Activated T-helper 1 cell treated with Interleukin-2 at 50 U/mL for 16 hours (primary cell): ENCODE measurements at regions not wholly inside any gene's neighbourhood (a gene's known extent, or its start where the extent isn't known, plus 50 kb on each side); places are given as distances from the start of the nearest gene placed in this dataset.

Source experiments
- DNase-seq: peaks from one replicate; pipeline ENCODE4 v3.0.0-alpha.2; 2020; ENCODE audit warnings: low read depth

DNA sequence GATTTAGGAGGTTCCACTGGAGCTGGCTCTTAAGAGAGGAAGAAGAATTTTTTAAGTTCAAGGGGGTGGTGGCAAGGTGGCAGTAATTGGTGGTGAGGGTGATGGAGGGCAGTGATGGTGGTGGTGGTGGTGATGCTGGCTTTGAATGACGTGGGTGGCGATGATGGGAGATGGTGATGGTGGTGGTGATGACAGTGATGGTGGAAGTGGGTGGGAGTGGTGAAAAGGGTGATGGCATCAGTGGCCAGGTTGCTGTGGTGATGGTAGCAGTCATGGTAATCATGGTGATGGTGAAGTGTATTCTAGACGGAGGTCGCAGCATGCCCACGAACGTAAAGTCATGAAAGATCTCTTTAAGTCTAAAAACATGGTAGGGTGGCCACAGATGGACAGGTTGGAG, 197.3 kb downstream of the PTEN start:
- no peak for DNase-seq

DNA sequence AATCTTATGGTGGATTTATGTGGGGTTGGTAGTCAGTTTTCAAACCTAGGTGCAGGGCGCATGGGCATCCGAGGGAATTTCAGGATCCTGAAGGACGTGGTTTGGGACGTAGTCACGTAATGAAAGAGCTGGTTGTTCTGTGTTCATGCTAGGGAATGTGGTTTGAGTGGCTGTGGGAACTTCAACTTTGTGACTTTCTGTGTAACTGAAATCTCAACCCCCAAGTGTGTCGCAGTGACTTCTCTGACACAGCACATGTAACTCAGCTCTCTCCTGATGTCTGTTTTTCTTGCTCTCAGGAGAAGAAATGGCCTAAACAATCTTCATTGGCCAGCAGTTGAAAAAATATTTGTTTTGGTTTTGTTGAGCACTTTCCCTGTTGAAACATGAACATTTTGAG, 199.0 kb downstream of the PTEN start:
- no peak for DNase-seq

DNA sequence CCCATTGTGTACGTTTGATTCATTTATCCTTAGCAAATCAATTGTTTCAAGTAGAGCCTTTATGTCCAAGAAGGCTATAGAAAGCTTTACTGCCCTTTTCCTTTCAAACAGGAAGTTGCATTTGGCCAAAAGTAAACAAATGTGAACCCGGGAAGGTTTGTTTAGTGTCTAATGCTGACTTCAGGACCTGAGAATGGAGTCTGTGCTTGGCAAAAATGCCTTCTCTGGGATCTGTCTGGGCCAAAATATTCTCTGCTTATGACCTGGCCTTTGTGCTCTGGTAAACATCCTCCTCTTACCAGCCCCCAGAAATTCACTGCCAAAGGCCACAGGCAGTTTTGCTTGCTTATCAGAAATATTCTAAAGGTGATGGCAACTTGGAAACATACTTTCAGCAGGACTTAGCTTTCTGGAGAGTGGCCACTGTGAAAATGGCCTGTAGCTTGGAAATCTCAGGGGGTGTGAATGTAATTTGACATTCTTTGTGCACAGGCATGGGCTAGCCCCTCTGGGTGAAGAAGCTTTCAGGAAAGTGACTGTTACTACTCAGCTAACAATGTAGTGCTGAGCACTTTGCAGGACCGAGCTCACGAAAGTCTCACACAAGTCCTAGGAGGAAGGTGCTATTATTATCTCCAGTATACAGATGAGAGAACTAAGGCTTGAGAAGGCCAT, 199.5 kb downstream of the PTEN start:
- no peak for DNase-seq

DNA sequence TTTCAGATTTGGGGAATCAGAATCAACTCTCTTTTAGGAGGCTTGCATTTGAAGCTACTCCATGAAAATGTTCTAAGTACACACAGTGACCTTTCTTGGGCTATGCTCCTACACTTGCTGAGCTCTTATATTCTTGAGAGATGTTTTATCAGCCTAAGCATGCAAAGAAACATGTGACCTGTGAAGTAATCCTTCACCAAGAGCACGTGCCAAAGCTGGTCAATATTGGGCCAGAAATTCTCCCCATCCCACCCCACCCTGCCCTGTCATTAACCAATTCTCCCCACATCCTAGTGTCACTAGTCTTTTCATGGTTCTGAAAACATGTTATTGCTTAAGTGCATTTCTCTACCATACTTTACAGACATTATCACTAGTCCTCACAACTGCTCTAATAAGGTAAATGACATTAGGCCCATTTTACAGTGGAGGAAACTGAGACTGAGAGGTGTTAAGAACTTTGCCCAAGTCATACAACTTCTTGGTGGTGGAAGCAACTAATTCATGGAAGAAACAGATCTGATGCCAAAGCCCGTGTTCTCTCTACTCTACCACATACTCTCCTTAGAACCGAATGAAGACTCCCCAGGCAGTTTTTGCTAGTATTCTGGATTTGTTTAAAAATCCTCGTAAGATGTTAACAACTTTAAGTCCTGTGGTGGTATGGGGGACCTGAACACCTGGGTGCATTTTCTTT, 200.6 kb downstream of the PTEN start:
- no peak for DNase-seq

DNA sequence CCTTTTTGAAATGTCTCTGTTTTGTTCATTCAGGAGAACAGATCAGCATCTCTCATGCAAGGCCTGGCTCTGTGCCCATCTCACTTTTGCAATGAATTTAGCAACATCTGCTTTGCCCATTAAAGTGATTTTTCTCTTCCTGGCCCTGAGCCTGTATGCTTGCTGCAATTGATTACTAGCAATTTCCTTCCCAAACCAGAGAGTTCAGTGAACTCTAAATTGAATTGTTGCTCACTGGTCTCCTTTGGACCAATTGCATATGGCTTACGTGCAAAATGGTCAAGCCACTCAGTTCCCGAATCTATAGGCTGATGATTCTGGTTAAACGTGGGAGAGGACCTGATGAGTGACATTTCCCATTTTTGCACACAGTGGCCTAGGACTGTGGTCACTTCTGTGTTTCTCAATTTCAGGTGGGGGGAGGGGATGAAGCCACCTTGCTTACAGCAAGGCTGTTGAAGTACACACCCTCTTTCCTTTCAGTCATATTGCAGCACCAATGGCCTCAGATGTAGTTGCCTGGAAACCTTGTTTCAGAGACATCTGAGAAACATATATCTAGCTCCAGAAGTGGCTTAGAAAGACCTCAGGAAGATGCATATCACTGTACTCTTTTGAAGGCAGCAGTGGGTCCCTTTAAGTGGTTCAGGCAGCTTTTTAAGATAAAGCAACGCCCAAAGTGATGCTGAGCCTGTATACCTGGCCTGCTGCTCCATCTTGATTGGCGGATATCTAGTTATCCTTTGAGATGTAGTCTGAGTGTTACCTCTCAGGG, 201.4 kb downstream of the PTEN start:
- no peak for DNase-seq

DNA sequence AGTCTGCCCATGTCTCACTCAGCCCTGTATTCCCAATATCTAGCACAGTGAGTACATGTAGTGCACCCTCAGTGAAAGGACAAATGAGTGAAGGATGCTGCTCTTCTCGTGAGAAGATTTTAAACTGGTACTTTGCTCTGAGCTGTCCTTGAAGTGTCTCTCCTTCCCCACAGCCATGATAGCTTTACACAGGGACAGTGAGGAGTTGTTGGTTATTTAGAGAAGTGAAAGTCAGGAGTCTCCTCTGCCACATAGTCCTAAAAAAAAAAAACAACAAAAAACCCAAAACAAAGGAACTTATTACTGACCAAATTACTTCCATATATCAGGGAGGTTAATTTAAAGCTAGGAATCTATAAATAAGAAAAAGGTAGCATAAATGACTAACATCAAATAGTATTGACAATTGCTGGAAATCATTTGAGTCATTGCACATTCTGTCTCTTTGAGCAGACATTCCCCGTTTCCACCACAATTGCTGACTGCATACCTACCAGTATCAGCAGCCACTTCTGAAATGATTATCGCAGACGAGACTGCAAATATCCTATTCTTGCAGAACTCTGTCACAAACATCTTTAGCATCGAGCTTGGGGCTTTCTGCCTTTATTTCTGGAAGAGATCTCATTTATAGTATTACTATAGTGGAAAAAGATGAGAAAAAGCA, 202.1 kb downstream of the PTEN start:
- DNase-seq: no peak

DNA sequence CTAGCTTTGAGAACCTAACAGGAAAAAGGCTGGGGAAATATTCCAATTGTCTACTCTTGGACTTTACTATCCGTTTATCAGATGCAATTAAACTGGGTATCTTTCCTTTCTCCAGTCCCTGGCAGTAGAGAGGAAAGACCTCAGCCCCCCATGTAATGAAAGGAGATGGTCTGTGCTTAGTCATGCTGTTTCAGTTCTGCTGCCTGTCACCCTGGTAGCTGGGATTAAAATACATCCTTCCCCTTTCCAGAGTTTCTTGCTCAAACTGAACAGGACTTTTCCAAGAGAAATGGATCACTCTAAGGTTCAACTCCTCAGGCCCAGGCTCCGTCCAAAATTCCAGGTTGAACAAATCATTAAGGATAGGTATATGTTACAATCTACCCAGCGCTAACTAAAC, 202.9 kb downstream of the PTEN start:
- DNase-seq: no peak

DNA sequence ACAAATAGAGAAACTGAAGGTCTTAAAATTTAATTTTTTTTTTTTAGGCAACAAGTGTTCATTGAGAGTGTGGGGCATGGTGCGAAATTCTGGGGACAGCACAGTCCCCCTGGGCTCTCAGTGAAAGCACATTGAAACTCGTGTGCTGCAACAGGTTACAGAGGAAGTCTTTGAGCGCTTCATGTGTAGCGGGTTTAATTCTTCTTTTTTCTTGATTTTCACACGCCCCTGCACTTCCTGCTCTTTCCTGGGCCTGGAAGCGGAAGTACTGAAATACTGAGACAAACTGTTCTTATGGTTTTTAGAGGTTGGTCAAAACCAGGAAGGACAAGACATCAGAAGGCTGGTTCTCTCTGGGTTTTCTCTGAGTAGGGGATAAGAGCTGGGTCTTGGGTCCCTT, 203.5 kb downstream of the PTEN start:
- no peak for DNase-seq

DNA sequence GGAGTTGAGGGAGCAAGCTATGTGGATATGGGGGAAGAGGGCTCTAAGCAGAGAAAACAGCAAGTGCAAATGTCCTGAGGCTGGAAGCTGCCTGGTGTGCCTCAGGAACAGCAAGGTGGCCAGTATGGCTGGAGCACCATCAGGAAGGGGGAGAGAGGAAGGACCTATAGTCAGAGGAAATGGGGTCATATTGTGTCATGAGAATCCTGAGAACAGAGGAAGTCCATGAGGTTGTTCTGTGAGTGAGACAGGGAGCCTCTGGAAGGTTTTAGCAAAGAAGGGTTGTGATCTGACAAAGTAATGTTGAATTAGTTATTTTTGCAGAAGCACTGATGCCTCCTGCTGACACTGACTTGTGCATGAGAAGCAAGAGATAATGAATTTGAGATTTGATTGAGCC, 204.3 kb downstream of the PTEN start:
- no peak for DNase-seq

DNA sequence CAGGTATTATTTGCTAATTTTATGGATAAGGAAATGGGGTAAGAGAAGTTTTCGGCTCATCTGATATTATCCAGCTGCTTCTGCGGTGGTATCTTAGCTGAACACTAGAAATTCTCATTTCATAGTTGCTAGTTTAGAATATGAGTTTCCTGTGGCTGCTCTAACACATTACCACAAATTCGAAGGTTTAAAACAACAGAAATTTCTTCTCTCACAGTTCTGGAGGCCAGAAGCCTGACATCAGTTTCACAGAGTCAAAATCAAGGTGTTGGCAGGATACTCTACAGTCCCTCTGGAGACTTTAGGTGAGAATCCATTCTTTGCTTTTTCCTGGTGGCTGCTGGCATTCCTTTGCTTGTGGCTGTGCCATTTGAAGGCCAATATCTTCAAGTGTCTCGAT, 205.9 kb downstream of the PTEN start:
- no peak for DNase-seq

DNA sequence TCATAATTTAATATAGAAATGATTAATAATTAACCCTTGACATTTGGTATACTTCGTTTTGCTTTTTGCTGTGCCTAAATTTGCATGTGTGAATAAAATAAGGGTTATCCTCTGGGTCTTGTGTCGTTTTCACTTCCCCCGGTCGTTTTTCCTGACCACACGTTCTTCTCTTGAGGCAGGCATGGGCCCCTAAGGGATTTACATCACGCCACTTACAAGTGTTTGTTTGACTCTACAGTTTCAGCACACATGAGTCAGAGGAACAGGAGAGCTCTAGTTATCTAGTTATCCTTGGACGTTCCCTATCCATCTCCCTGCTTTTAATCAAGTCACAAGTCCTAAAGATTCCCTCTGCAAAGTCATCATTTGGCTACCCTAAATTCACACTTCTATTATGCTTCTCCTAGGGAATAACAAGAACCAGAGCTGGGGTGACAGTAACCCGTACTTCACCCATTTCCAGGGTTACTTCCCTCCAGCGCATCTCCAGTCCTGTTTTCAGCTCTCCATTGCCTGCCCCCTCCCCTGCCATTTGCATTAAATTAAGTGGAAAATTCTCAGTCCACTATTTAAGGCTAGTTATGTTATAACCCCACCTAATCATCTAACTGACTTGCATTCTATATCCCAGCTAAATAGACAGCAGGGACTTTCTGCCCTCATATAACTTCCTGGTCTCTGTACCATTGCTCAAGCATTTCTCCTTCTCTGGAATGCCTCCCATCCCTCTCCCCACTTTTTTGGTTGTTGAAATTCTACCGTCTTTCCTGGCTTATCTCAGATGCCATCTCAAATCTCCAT, 206.9 kb downstream of the PTEN start:
- DNase-seq: no peak

DNA sequence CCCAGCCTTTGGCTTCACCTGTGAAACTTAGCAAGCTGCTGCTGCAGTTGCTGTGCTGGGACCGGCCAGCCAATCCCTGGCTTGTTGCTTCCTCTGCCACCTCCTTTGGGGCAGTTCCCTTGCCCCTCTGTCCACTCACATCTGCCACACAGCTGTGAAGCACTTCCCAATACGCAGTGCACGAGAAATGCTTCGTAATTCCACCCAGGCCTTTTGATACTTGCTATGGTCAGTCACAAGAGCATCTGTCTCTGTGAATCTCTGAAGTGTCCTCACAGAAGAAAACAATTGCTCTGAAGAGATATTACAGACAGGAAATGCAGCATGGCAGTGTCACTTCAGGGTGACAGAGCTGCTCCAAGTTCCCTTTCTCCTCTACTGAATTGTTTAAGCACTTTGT, 208.5 kb downstream of the PTEN start:
- DNase-seq: no peak

DNA sequence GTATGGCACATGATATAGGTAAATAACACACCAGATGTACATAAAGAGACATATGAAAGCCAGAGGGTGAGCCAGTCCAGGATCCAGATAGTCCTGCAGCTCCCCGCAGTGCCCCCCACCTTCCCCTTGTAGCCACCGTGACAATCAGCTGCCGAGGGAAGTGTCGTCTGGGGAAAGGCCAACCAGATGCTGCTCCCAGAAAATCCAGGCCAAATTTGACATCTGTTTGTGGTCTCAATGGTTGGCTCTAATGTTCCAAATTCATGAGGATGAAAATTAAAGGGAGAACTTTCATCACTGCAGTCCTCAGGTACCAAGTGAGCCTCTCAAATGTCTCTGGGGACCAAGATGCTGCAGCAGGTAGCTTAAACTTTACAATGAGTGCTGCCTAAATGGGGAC, 210.3 kb downstream of the PTEN start:
- DNase-seq: no peak

DNA sequence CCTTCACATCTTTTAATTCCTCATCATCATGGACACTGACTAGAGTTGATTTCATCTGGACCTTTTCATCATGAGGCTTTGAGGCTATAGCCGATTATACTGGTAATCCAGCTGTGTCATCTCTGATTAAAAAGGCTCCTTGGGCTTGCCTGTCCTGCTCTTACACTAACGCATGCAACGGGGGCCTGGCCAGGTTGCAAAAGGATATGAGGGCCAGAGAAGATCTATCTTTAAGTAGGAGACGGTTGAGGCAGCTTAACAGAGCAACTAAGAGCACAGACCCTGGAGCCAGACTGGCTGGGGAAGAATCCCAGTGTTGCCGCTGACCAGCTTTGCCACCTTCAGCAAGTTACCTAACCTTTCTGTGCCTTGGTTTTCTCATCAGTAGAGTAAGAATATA, 211.5 kb downstream of the PTEN start:
- no peak for DNase-seq

DNA sequence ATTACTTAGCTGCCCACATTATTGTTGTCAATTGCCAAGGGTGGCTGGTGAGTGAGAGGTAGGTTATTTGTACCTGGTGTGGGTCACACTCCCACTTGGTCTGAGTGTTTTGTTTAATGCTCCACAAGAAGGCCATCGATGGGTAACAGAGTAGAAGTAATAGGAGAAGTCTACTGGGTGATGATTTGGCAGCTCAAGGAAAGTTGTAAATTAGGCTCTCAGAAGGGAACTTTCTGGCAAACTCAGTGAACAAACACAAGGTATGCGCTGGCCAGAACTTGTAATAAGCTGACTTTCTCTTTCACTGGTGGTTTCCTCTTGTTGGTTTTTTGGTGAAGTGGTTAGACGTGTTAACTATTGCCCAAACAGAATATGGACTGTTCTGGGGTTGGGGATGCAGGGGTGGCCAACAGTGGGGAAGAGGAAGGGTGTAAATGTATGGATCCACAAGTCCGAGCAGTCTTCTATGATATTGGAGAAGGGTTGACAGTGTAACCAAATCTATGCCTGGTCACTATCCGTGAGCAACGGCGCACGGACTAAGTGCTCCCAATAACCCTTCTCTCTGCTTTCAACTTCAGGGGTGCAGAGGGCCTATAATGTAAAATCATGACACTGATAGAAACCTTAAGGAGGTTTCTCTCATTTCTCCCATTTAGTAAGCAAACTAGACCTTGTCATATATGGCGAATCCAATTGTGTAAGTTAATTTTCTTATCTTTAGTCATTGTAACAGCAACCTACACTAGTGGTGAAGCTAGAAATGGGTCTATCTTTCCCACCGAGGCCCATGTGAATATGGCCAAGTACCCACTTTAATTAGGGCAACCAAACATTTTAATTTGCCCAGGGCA, 212.8 kb downstream of the PTEN start:
- DNase-seq: no peak

DNA sequence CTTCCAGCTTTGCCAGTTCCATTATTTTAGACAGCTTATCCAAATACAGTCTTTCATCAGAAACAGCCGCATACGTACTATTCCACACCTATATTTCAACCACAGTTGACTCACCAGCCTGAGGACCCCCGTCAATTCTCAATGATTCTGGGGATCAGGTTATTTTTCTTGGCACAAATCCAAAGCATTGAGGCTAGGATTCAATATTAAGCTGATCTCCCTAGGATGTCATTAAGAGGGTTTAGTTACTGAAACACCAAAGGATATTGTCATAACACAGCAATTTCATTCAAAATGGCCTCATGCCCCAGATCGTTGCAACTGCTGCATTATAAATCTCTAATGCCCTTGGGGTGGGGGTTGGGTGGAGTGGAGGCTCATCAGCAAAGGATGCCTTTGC, 214.6 kb downstream of the PTEN start:
- no peak for DNase-seq

DNA sequence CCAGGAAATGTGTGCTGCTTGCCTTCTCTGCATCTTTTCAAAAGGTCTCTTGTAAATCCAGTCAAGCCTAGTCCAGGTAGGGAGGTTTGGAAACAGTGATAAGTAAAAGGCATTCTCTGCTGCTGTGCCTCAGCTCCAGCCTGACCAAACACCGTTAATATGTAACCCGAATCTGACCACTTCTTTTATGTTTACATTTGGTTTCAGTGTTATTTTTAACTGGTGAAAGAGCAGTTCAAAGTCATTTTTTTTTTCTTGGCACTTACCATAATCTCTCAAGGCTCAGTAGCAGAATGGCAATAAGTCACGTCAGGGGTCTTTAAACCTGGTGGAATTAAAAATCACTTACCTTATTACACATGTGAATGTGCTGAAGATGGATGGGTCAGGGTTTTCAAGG, 216.8 kb downstream of the PTEN start:
- no peak for DNase-seq

DNA sequence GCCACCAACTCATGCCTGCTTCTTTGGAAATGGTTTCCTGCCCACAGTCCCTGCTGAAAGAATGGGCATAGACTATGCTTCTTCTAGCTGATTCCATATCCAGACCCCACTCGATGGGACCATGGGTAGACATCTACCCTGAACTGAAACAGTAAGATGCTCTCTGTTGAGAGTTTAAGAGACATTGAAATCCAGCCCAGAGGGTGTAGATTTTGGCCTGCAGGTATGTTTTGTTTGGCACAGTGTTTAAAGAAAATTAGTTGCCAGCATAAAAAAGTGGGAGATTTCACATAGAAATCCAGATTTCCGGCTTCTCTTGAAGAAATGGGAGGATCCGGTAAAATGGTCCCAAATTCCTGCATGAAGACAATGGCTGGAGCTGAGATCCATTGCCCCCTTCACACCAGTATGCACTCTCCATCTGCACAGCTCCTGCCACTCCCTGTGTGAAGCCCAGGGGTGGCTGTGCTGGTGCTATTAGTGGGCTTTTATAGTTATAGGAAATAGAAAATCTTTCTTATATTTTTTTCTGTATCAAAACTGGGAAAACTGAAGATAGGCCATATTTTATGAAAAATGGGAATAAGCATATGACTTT, 218.1 kb downstream of the PTEN start:
- no peak for DNase-seq

DNA sequence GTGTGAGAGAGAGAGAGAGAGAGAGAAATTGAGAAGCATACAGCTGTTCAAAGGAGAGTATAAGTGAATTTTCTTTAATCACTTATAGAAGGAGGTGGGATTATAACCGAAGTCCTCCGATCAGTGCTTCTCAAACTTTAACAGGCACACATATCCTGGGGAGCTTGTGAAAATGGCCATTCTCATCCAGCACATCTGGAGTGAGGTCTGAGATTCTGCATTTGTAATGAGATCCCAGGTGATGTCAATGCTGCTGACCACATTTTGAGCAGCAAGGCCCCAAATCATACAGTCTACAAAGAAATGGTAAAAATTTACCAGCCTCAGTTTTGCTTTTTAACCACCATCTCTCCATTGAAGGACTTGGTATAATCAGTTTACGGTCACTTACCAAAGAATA, 219.0 kb downstream of the PTEN start:
- no peak for DNase-seq

DNA sequence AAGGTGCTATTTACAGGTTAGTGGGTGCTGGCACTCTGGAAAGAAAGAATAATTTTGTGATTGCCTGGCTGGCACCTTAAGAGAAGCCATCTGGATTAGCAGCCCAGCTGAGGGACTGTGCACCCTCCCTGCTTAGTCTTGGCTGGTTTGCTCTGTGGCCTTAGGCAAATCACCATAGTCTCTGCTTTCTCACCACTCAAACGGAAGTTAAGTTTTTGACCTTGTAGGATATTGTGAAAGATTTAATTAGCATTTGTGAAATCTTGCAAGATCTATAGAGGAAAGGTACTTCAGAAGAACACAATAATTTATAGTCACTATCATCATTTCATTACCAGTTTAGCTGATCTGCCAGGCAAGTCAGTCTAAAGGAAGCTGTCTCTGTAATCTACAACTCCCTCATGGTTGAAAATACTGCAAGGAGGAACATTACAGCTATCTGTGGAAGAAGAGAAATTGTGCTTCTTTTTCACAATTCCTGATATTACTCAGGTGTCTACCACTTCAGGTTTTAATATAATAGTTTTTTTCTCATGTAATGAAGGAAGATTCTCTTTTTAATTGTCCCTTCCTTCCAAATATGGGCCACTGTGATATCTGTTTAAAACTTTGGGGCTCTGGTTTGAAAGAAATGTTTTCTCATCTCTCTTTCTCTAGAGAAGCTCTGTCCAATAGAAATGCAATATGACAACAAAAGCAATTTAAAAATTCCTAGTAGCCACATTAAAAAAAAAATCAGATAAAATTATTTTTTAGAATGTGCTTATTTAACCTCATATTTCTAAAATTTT, 219.6 kb downstream of the PTEN start:
- no peak for DNase-seq
